OCI-LY7 (cell line): ENCODE measurements at regions not wholly inside any gene's neighbourhood (a gene's known extent, or its start where the extent isn't known, plus 50 kb on each side); places are given as distances from the start of the nearest gene placed in this dataset.

Source experiments
- BruUV-seq: library from RNA; stranded (reverse); fragments of 400-500 nt; replicated peaks from 2 replicates; lab custom pipeline; 2021; lab: Mats Ljungman, UMichigan
- CTCF ChIA-PET: fragments of 300-600 bp; sonication (Branson Sonifier 250); formaldehyde crosslinking; loops from one replicate; lab custom pipeline; 2022; ENCODE audit warnings: antibody characterized with exemption; ENCODE audit not compliant: unreplicated experiment; lab: Charles Lee
- POLR2A ChIA-PET: fragments of 300-600 bp; sonication (Branson Sonifier 250); formaldehyde crosslinking; loops from one replicate; lab custom pipeline; 2022; ENCODE audit warnings: antibody characterized with exemption; lab: Charles Lee
- DNase-seq: peaks from one replicate; pipeline ENCODE4 v3.0.0-alpha.2; 2015; ENCODE audit warnings: low spot score
- H2AFZ ChIP-seq: fragments of 200-600 bp; sonication (generic), shearing (Covaris generic); 2 replicates; pipeline ENCODE4 v1.6.1; 2014; ENCODE audit warnings: mild to moderate bottlenecking, antibody characterized with exemption, low read length, moderate library complexity
- H3K27ac ChIP-seq: fragments of 200-600 bp; sonication (generic); 2 replicates; pipeline ENCODE4 v1.5.1; 2014; ENCODE audit warnings: mixed run types, low read depth, mild to moderate bottlenecking, moderate library complexity, low read length, inconsistent platforms; ENCODE audit not compliant: poor library complexity, severe bottlenecking
- H3K36me3 ChIP-seq: fragments of 200-600 bp; sonication (generic); 2 replicates; pipeline ENCODE4 v1.6.1; 2014; ENCODE audit warnings: mild to moderate bottlenecking, antibody characterized with exemption, low read length, moderate library complexity, mixed read lengths; ENCODE audit not compliant: insufficient read depth
- H3K4me1 ChIP-seq: fragments of 200-600 bp; sonication (generic); 2 replicates; pipeline ENCODE4 v1.5.1; 2014; ENCODE audit warnings: mild to moderate bottlenecking, low read length; ENCODE audit not compliant: insufficient read depth, poor library complexity, severe bottlenecking
- H3K4me2 ChIP-seq: fragments of 200-600 bp; sonication (generic); 2 replicates; pipeline ENCODE4 v1.6.1; 2014; ENCODE audit warnings: mild to moderate bottlenecking, low read length
- H3K4me3 ChIP-seq: fragments of 200-600 bp; sonication (generic); 2 replicates; pipeline ENCODE4 v1.5.1; 2014; ENCODE audit warnings: mild to moderate bottlenecking, low read depth, low read length; ENCODE audit not compliant: poor library complexity, severe bottlenecking
- H3K79me2 ChIP-seq: fragments of 200-600 bp; sonication (generic); 2 replicates; pipeline ENCODE4 v1.6.1; 2016; ENCODE audit warnings: low read depth, mild to moderate bottlenecking, low read length, moderate library complexity, mixed read lengths; ENCODE audit not compliant: insufficient read depth
- H3K9me2 ChIP-seq: fragments of 200-600 bp; sonication (generic); 2 replicates; pipeline ENCODE4 v1.6.1; 2016; ENCODE audit warnings: mild to moderate bottlenecking, low read length, mixed read lengths; ENCODE audit not compliant: insufficient read depth
- H3K9me3 ChIP-seq: fragments of 200-600 bp; sonication (generic); 2 replicates; pipeline ENCODE4 v1.6.1; 2014; ENCODE audit warnings: mild to moderate bottlenecking, mixed run types, low read length, mixed read lengths
- H4K20me1 ChIP-seq: fragments of 200-600 bp; sonication (generic); 2 replicates; pipeline ENCODE4 v1.6.1; 2014; ENCODE audit warnings: mild to moderate bottlenecking, antibody characterized with exemption, low read length, moderate library complexity, mixed read lengths; ENCODE audit not compliant: insufficient read depth
- CTCF ChIP-seq: fragments of 200-600 bp; sonication (generic); conservative IDR thresholded peaks from 2 replicates; pipeline ENCODE4 v1.5.1; 2014; ENCODE audit warnings: mild to moderate bottlenecking, antibody characterized with exemption, low read length, moderate library complexity, mixed read lengths
- EZH2phosphoT487 ChIP-seq: fragments of 200-600 bp; sonication (generic); IDR thresholded peaks from 2 replicates; pipeline ENCODE4 v1.6.1; 2018; ENCODE audit warnings: low read depth, borderline replicate concordance, mild to moderate bottlenecking, mixed run types, antibody characterized with exemption, low read length, moderate library complexity, mixed read lengths
- intact Hi-C: fragments of 100-400 bp; cut with micrococcal nuclease; formaldehyde crosslinking; loops from one replicate; pipeline ENCODE4 v1.10.0; 2022; ENCODE audit not compliant: unreplicated experiment

- POLR2A ChIA-PET, result interaction anchor here (0.6 to 0.7 kb wide), 2 partner anchors 9 to 1200 kb away, joined by 3 to 4 read pairs; no protein-coding TSS in a partner anchor
These were observed 325.8 kb upstream of the DPH6 start for GRCh38 chr15:35871812-35872211.

GRCh38 chr15:35872577-35872976 lies 326.6 kb upstream of the DPH6 start:
- Histone ChIP-seq H3K27ac (no peak overlapping the region), H3K4me2 (no peak overlapping the region), H2AFZ (no peak overlapping the region)

More at GRCh38 chr15:35871812-35872211, 325.8 kb upstream of the DPH6 start:
- Histone ChIP-seq H3K9me3 (no peaks in the 10 kb centered on the region), H4K20me1 (no peaks in the 10 kb centered on the region), H3K9me2 (no peaks in the 10 kb centered on the region), H2AFZ (no peak overlapping the region), H3K4me3 (no peak overlapping the region), H3K36me3 (no peaks in the 10 kb centered on the region), H3K79me2 (no peaks in the 10 kb centered on the region), H3K4me1 (no peaks in the 10 kb centered on the region), H3K4me2 (no peak overlapping the region), H3K27ac (no peak overlapping the region)
- no TSS peak for BruUV-seq
- CTCF ChIA-PET, result no interaction called here
- DNase-seq, result no peak
- TF ChIP-seq CTCF, result no peak
- TF ChIP-seq EZH2phosphoT487, result no peak
- intact Hi-C loops, result no loop called here

GRCh38 chr15:35874260-35874905 lies 328.4 kb upstream of the DPH6 start:
- H3K9me2 ChIP-seq, result no peaks in the 10 kb centered on the region
- intact Hi-C loops, result no loop called here
- H4K20me1 ChIP-seq, result no peaks in the 10 kb centered on the region
- no peak for DNase-seq
- no peaks in the 10 kb centered on the region for H3K79me2 ChIP-seq
- no peak overlapping the region for H3K4me2 ChIP-seq
- BruUV-seq, result no TSS peak
- no peak overlapping the region for H3K27ac ChIP-seq
- no peak overlapping the region for H2AFZ ChIP-seq
- H3K36me3 ChIP-seq, result no peaks in the 10 kb centered on the region
- no peaks in the 10 kb centered on the region for H3K9me3 ChIP-seq
- ChIA-PET CTCF (no interaction called here), POLR2A (interaction anchor here (0.6 kb wide), 1 partner anchor 46 kb away, joined by 3 read pairs; no protein-coding TSS in a partner anchor)
- H3K4me3 ChIP-seq, result no peak overlapping the region
- TF ChIP-seq CTCF (no peak), EZH2phosphoT487 (no peak)
- no peaks in the 10 kb centered on the region for H3K4me1 ChIP-seq

More at GRCh38 chr15:35872577-35872976, 326.6 kb upstream of the DPH6 start:
- no peaks in the 10 kb centered on the region for H4K20me1 ChIP-seq
- no peak for TF ChIP-seq EZH2phosphoT487
- H3K4me1 ChIP-seq, result no peaks in the 10 kb centered on the region
- no peaks in the 10 kb centered on the region for H3K9me3 ChIP-seq
- no peak for DNase-seq
- intact Hi-C loops, result no loop called here
- H3K4me3 ChIP-seq, result no peak overlapping the region
- ChIA-PET CTCF (no interaction called here), POLR2A (interaction anchor here (0.7 kb wide), 1 partner anchor 1199 kb away, joined by 4 read pairs; no protein-coding TSS in a partner anchor)
- no peaks in the 10 kb centered on the region for H3K79me2 ChIP-seq
- no peaks in the 10 kb centered on the region for H3K36me3 ChIP-seq
- no peaks in the 10 kb centered on the region for H3K9me2 ChIP-seq
- BruUV-seq, result no TSS peak
